Lower lobe of right lung (tissue), 2 donors: ENCODE measurements at regions not wholly inside any gene's neighbourhood (a gene's known extent, or its start where the extent isn't known, plus 50 kb on each side); places are given as distances from the start of the nearest gene placed in this dataset.

Source experiments
- ATAC-seq, 2 donors: fragments of 200-7000 bp; cut with Tn5 transposase; one replicate each; pipeline ENCODE4 v1.9.1; 2020 to 2022; ENCODE audit warnings: mild to moderate bottlenecking in 2 of 2, moderate library complexity in 2 of 2
- DNase-seq: peaks from one replicate; pipeline ENCODE4 v3.0.0-alpha.2; 2020
- H3K27ac ChIP-seq: fragments of 200-600 bp; one replicate; pipeline ENCODE4 v1.8.0; 2022
- H3K27me3 ChIP-seq: fragments of 200-600 bp; one replicate; pipeline ENCODE4 v1.8.0; 2022; ENCODE audit warnings: low read depth
- H3K36me3 ChIP-seq: fragments of 200-600 bp; one replicate; pipeline ENCODE4 v1.8.0; 2022; ENCODE audit warnings: mild to moderate bottlenecking
- H3K4me1 ChIP-seq: fragments of 200-600 bp; one replicate; pipeline ENCODE4 v1.8.0; 2022
- H3K4me3 ChIP-seq: fragments of 200-600 bp; one replicate; pipeline ENCODE4 v1.8.0; 2022; ENCODE audit warnings: mild to moderate bottlenecking
- H3K9me3 ChIP-seq: fragments of 200-600 bp; one replicate; pipeline ENCODE4 v1.8.0; 2022
- intact Hi-C: fragments of 100-400 bp; cut with DNase I; formaldehyde crosslinking; loops from one replicate; pipeline ENCODE4 v1.11.0; 2022
- TF ChIP-seq, protein P1 (sequence below): fragments of 200-600 bp; IDR thresholded peaks from one replicate; pipeline ENCODE4 v1.8.0; 2022; ENCODE audit warnings: antibody characterized with exemption, mild to moderate bottlenecking
- donor health status: DM: no; HTN: yes; CAD: no; lungs with severe emphysema.

DNA sequence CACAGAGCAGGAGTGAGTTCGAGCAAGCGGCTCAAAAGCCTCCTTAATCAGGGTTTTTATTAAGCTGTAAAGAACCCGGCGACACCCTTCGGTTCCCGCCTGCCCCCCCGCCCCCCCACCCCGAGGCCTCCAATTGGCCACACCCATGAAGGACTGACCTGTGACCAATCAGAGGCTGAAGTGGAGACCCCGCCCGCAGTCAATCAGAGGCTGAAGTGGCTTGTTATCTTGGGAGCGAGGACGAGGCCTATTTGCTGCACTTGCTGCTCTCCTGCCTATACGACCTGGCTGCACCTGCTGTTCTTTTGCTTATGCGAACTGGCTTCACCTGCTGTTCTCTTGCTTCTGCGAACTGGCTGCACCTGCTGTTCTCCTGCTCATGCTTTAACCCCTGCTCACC lies 844.9 kb downstream of the OLFM4 start:
- TF ChIP-seq, protein P1, sequence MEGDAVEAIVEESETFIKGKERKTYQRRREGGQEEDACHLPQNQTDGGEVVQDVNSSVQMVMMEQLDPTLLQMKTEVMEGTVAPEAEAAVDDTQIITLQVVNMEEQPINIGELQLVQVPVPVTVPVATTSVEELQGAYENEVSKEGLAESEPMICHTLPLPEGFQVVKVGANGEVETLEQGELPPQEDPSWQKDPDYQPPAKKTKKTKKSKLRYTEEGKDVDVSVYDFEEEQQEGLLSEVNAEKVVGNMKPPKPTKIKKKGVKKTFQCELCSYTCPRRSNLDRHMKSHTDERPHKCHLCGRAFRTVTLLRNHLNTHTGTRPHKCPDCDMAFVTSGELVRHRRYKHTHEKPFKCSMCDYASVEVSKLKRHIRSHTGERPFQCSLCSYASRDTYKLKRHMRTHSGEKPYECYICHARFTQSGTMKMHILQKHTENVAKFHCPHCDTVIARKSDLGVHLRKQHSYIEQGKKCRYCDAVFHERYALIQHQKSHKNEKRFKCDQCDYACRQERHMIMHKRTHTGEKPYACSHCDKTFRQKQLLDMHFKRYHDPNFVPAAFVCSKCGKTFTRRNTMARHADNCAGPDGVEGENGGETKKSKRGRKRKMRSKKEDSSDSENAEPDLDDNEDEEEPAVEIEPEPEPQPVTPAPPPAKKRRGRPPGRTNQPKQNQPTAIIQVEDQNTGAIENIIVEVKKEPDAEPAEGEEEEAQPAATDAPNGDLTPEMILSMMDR: no peak
- no peaks in the 10 kb centered on the region for H3K9me3 ChIP-seq
- H3K27me3 ChIP-seq: no peaks in the 10 kb centered on the region
- H3K4me3 ChIP-seq: no peak overlapping the region
- H3K36me3 ChIP-seq: no peaks in the 10 kb centered on the region
- H3K27ac ChIP-seq: no peak overlapping the region
- DNase-seq: no peak
- intact Hi-C loops: no loop called here
- H3K4me1 ChIP-seq: no peaks in the 10 kb centered on the region
- no peak for ATAC-seq

DNA sequence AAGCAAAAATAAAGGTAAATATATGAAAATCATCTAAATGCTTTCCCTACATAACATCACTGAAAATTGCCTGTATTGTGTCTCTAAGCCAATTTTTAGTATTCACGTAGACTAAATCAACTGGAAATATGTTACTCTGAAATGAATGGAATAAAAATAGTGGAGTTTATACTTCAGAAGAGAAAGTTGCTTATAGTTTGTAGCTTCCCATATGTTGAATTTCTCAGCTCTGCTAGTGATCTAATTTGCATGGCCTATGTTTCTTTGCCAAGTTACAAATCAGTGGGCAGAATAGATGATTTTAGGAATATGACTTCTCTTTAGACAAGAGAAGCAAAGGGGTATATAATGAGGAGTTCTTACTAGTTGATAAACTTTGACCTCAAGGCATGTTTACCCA lies 850.2 kb downstream of the OLFM4 start:
- no peak for ATAC-seq
- intact Hi-C loops: no loop called here
- TF ChIP-seq, protein P1: no peak

DNA sequence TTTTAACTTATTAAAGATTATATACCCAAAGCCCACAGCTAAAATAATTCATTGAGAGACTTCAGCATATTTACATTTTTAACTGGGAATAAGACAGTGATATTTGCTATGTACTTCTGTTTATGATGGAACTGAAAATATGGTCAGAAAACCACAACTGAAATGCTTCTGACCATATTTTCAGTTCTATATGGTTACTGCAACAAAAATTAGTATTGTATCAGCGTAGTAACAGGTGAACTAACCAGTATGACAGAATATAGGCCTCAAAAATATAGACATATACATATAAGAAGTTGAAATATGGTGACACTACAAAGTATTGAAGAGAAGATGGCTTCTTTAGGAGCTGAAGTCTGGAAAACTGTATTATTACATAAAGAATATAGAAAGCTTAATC lies 857.4 kb downstream of the OLFM4 start:
- intact Hi-C loops: no loop called here
- Histone ChIP-seq H3K36me3 (no peaks in the 10 kb centered on the region), H3K4me3 (no peak overlapping the region), H3K9me3 (no peaks in the 10 kb centered on the region), H3K4me1 (no peaks in the 10 kb centered on the region), H3K27me3 (no peaks in the 10 kb centered on the region), H3K27ac (no peak overlapping the region)
- TF ChIP-seq, protein P1: no peak
- ATAC-seq: no peak
- DNase-seq: no peak

More for the DNA sequence above, 850.2 kb downstream of the OLFM4 start:
- H3K27me3 ChIP-seq: no peaks in the 10 kb centered on the region
- no peaks in the 10 kb centered on the region for H3K36me3 ChIP-seq
- no peak for DNase-seq
- H3K9me3 ChIP-seq: no peaks in the 10 kb centered on the region
- H3K4me1 ChIP-seq: no peaks in the 10 kb centered on the region
- H3K4me3 ChIP-seq: no peak overlapping the region
- no peak overlapping the region for H3K27ac ChIP-seq

DNA sequence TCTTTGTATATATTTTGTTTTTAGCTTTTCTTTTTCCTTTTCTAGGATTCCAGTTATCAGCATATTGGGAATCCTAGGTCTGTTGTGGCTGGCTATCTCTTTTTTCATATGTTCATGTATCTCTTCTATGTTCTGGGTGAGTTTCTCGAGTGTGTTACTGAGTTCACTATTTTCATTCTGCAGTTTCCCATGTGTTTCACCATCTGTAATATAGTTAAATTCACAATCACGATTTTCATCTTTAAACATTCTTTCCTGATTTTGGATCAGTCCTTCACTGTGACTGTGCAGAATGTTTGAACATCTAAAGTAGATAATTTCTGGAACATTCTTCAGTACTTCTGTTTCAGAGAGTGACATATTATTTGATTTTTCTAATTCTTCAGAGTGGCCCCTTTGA lies 862.1 kb downstream of the OLFM4 start:
- DNase-seq: no peak
- intact Hi-C loops: no loop called here
- H3K4me3 ChIP-seq: no peak overlapping the region
- H3K9me3 ChIP-seq: no peaks in the 10 kb centered on the region
- H3K4me1 ChIP-seq: no peaks in the 10 kb centered on the region
- no peak overlapping the region for H3K27ac ChIP-seq
- ATAC-seq: no peak
- no peaks in the 10 kb centered on the region for H3K36me3 ChIP-seq
- TF ChIP-seq, protein P1: no peak
- no peaks in the 10 kb centered on the region for H3K27me3 ChIP-seq

DNA sequence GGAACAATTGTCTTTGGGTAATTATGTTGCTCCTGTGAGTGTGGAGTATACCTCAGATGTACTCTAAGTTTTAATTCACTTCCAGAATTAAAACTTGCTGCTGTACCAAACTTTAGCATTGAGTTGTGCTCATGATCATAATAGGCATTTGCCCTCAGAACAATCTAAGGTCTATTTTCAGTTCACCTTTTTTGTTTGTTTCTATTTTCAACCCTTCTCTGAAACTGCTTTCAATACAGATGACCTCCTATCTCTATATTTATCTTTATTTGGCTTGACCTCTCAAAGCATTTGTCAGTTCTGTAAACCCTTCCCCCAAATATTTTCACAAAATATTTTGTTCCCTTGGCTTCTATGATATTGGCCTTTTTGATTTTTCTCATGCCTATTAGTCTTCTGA lies 873.0 kb downstream of the OLFM4 start:
- TF ChIP-seq, protein P1: no peak
- DNase-seq (no peak), ATAC-seq (no peak)
- Histone ChIP-seq H3K4me3 (no peak overlapping the region), H3K27me3 (no peaks in the 10 kb centered on the region), H3K27ac (no peak overlapping the region), H3K4me1 (no peaks in the 10 kb centered on the region), H3K9me3 (no peaks in the 10 kb centered on the region), H3K36me3 (no peaks in the 10 kb centered on the region)
- intact Hi-C loops: no loop called here

DNA sequence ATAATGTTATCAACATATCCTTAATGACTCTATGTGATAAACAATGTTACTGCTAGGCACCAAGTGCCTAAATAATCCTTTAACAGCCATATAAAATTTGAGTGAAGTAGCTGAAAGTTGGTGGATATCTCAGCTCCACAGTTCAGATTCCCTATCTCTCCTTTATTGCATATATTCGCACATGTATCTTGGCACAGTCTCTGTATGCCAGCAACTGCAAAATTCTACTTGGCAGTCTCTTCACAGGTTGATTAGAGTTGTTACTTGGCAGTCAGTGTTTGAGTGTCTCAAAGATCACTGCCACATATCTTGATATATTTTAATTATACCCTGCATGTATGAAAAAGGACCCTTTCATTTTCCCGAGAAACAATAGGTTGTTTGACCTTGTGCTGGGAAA lies 879.3 kb downstream of the OLFM4 start:
- Histone ChIP-seq H3K36me3 (no peaks in the 10 kb centered on the region), H3K27ac (no peak overlapping the region), H3K9me3 (no peaks in the 10 kb centered on the region), H3K4me3 (no peak overlapping the region), H3K27me3 (no peaks in the 10 kb centered on the region), H3K4me1 (no peaks in the 10 kb centered on the region)
- ATAC-seq: no peak
- DNase-seq: no peak
- intact Hi-C loops: no loop called here
- TF ChIP-seq, protein P1: no peak
